ENCODE measurements at regions not wholly inside any gene's neighbourhood (a gene's known extent, or its start where the extent isn't known, plus 50 kb on each side); places are given as distances from the start of the nearest gene placed in this dataset.

DNA sequence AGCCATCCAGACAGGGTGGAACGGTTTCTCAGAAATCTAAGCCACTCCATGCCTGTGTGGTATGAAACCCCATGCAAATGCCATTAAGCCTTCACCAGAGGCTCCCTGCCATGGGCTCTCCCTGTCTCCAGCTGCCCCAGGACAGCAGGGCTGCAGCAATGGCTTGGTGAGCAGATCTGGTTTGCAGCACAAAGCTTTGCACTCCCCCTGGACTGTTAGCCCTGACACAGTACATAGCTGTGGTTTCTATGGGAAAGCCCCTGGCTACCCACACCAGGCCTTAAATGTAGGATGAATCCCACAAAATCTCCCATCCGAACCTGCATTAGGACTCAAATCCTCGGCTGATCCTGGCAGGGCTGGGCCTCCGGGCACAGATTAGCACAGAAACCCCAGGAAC, 291.6 kb downstream of the TNS1 start:
- Histone ChIP-seq H3K27me3 (ENCODE audit: insufficient read depth) (no peaks in the 10 kb centered on the region), H2AFZ (no peak overlapping the region), H3F3A (replicated peaks; ENCODE audit: low read depth) (no peaks in the 10 kb centered on the region), H4K20me1 (replicated peaks; ENCODE audit: insufficient read depth) (no peaks in the 10 kb centered on the region), H3K79me2 (replicated peaks; ENCODE audit: insufficient read depth) (no peaks in the 10 kb centered on the region), H3K36me3 (ENCODE audit: insufficient read depth) (no peaks in the 10 kb centered on the region), H3K27ac (ENCODE audit: low read depth) (no peak overlapping the region), H3K4me1 (ENCODE audit: insufficient read depth) (no peaks in the 10 kb centered on the region), H3K4me2 (no peak overlapping the region), H3K4me3 (no peak overlapping the region), H3K9me2 (ENCODE audit: insufficient read depth) (peaks cover 11% of the 10 kb centered on the region)
- no peak overlapping the region for H3K27ac Mint-ChIP-seq
- peaks cover 4% of the 10 kb centered on the region; the same call in 1 of the 3 replicates for H3K4me1 Mint-ChIP-seq
- no peaks in the 10 kb centered on the region for H3K27me3 Mint-ChIP-seq (ENCODE audit: insufficient read depth, low read depth, poor library complexity)
- H3K36me3 Mint-ChIP-seq (ENCODE audit: low read depth): no peaks in the 10 kb centered on the region
- no peaks in the 10 kb centered on the region for H3K9me3 Mint-ChIP-seq
- no peak for DNase-seq (ENCODE audit: low spot score)
- no peak overlapping the region for H3K4me3 Mint-ChIP-seq
- TF ChIP-seq POLR2AphosphoS5 (IDR thresholded peaks at IDR 0.05; ENCODE audit: low read depth): no peak
- TF ChIP-seq, protein P1, sequence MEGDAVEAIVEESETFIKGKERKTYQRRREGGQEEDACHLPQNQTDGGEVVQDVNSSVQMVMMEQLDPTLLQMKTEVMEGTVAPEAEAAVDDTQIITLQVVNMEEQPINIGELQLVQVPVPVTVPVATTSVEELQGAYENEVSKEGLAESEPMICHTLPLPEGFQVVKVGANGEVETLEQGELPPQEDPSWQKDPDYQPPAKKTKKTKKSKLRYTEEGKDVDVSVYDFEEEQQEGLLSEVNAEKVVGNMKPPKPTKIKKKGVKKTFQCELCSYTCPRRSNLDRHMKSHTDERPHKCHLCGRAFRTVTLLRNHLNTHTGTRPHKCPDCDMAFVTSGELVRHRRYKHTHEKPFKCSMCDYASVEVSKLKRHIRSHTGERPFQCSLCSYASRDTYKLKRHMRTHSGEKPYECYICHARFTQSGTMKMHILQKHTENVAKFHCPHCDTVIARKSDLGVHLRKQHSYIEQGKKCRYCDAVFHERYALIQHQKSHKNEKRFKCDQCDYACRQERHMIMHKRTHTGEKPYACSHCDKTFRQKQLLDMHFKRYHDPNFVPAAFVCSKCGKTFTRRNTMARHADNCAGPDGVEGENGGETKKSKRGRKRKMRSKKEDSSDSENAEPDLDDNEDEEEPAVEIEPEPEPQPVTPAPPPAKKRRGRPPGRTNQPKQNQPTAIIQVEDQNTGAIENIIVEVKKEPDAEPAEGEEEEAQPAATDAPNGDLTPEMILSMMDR (conservative IDR thresholded peaks at IDR 0.05; ENCODE audit: low read depth in 2 of 2): no peak
- TF ChIP-seq JUNB (IDR thresholded peaks at IDR 0.05; ENCODE audit: unreplicated experiment): no peak
- no peak for TF ChIP-seq ZNF331 (CRISPR knock-in tag; IDR thresholded peaks at IDR 0.05; ENCODE audit: low read depth)
- no peak for ATAC-seq

DNA sequence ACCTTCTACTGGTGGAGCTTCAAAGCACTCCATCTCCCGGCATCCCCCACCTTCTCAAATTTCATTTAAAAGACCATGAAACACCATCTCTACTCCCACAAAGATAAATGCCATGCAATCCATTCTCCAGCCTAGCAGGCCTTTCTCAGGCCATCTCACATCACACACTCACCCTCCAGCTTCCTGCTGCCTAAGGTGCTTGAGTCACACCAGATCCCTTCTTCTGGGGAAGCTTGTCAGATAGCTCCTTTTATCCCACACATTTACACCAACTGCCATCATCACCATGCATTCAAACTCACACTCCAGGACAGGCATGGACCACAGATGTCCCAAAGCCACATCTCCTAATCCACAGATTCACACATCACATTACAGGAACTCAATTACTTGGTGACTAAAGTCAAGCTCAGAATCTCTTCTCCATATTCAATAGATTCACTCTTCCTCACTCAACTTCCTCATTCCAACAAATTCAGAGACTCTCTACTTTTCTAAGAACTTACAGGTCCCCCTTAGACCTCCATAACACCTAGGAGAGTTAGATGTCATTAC, 292.5 kb downstream of the TNS1 start:
- no peak for ATAC-seq
- Histone ChIP-seq H3K27me3 (ENCODE audit: insufficient read depth) (no peaks in the 10 kb centered on the region), H2AFZ (no peak overlapping the region), H3F3A (replicated peaks; ENCODE audit: low read depth) (no peaks in the 10 kb centered on the region), H3K4me1 (ENCODE audit: insufficient read depth) (no peaks in the 10 kb centered on the region), H3K27ac (ENCODE audit: low read depth) (no peak overlapping the region), H3K9me2 (ENCODE audit: insufficient read depth) (peaks cover 11% of the 10 kb centered on the region), H4K20me1 (replicated peaks; ENCODE audit: insufficient read depth) (no peaks in the 10 kb centered on the region), H3K79me2 (replicated peaks; ENCODE audit: insufficient read depth) (no peaks in the 10 kb centered on the region), H3K36me3 (ENCODE audit: insufficient read depth) (no peaks in the 10 kb centered on the region), H3K4me3 (no peak overlapping the region), H3K4me2 (no peak overlapping the region)
- no peak overlapping the region for H3K4me3 Mint-ChIP-seq
- peaks cover 4% of the 10 kb centered on the region; the same call in 1 of the 3 replicates for H3K4me1 Mint-ChIP-seq
- TF ChIP-seq EZH2 (IDR thresholded peaks at IDR 0.05; ENCODE audit: low read depth, unreplicated experiment) (no peak), EZH2phosphoT487 (IDR thresholded peaks at IDR 0.05; ENCODE audit: unreplicated experiment) (no peak), JUNB (IDR thresholded peaks at IDR 0.05; ENCODE audit: unreplicated experiment) (no peak), CREB1 (CRISPR knock-in tag; IDR thresholded peaks at IDR 0.05; ENCODE audit: low read depth) (no peak), ZNF331 (CRISPR knock-in tag; IDR thresholded peaks at IDR 0.05; ENCODE audit: low read depth) (no peak)
- TF ChIP-seq, protein P2, sequence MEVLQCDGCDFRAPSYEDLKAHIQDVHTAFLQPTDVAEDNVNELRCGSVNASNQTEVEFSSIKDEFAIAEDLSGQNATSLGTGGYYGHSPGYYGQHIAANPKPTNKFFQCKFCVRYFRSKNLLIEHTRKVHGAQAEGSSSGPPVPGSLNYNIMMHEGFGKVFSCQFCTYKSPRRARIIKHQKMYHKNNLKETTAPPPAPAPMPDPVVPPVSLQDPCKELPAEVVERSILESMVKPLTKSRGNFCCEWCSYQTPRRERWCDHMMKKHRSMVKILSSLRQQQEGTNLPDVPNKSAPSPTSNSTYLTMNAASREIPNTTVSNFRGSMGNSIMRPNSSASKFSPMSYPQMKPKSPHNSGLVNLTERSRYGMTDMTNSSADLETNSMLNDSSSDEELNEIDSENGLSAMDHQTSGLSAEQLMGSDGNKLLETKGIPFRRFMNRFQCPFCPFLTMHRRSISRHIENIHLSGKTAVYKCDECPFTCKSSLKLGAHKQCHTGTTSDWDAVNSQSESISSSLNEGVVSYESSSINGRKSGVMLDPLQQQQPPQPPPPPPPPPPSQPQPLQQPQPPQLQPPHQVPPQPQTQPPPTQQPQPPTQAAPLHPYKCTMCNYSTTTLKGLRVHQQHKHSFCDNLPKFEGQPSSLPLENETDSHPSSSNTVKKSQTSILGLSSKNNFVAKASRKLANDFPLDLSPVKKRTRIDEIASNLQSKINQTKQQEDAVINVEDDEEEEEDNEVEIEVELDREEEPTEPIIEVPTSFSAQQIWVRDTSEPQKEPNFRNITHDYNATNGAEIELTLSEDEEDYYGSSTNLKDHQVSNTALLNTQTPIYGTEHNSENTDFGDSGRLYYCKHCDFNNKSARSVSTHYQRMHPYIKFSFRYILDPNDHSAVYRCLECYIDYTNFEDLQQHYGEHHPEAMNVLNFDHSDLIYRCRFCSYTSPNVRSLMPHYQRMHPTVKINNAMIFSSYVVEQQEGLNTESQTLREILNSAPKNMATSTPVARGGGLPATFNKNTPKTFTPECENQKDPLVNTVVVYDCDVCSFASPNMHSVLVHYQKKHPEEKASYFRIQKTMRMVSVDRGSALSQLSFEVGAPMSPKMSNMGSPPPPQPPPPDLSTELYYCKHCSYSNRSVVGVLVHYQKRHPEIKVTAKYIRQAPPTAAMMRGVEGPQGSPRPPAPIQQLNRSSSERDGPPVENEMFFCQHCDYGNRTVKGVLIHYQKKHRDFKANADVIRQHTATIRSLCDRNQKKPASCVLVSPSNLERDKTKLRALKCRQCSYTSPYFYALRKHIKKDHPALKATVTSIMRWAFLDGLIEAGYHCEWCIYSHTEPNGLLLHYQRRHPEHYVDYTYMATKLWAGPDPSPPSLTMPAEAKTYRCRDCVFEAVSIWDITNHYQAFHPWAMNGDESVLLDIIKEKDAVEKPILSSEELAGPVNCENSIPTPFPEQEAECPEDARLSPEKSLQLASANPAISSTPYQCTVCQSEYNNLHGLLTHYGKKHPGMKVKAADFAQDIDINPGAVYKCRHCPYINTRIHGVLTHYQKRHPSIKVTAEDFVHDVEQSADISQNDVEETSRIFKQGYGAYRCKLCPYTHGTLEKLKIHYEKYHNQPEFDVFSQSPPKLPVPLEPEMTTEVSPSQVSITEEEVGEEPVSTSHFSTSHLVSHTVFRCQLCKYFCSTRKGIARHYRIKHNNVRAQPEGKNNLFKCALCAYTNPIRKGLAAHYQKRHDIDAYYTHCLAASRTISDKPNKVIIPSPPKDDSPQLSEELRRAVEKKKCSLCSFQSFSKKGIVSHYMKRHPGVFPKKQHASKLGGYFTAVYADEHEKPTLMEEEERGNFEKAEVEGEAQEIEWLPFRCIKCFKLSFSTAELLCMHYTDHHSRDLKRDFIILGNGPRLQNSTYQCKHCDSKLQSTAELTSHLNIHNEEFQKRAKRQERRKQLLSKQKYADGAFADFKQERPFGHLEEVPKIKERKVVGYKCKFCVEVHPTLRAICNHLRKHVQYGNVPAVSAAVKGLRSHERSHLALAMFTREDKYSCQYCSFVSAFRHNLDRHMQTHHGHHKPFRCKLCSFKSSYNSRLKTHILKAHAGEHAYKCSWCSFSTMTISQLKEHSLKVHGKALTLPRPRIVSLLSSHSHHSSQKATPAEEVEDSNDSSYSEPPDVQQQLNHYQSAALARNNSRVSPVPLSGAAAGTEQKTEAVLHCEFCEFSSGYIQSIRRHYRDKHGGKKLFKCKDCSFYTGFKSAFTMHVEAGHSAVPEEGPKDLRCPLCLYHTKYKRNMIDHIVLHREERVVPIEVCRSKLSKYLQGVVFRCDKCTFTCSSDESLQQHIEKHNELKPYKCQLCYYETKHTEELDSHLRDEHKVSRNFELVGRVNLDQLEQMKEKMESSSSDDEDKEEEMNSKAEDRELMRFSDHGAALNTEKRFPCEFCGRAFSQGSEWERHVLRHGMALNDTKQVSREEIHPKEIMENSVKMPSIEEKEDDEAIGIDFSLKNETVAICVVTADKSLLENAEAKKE (CRISPR knock-in tag; IDR thresholded peaks at IDR 0.05): no peak
- TF ChIP-seq, protein P3, sequence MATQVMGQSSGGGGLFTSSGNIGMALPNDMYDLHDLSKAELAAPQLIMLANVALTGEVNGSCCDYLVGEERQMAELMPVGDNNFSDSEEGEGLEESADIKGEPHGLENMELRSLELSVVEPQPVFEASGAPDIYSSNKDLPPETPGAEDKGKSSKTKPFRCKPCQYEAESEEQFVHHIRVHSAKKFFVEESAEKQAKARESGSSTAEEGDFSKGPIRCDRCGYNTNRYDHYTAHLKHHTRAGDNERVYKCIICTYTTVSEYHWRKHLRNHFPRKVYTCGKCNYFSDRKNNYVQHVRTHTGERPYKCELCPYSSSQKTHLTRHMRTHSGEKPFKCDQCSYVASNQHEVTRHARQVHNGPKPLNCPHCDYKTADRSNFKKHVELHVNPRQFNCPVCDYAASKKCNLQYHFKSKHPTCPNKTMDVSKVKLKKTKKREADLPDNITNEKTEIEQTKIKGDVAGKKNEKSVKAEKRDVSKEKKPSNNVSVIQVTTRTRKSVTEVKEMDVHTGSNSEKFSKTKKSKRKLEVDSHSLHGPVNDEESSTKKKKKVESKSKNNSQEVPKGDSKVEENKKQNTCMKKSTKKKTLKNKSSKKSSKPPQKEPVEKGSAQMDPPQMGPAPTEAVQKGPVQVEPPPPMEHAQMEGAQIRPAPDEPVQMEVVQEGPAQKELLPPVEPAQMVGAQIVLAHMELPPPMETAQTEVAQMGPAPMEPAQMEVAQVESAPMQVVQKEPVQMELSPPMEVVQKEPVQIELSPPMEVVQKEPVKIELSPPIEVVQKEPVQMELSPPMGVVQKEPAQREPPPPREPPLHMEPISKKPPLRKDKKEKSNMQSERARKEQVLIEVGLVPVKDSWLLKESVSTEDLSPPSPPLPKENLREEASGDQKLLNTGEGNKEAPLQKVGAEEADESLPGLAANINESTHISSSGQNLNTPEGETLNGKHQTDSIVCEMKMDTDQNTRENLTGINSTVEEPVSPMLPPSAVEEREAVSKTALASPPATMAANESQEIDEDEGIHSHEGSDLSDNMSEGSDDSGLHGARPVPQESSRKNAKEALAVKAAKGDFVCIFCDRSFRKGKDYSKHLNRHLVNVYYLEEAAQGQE (IDR thresholded peaks at IDR 0.05; ENCODE audit: unreplicated experiment): no peak
- no peaks in the 10 kb centered on the region for H3K27me3 Mint-ChIP-seq (ENCODE audit: insufficient read depth, low read depth, poor library complexity)
- H3K27ac Mint-ChIP-seq: no peak overlapping the region
- DNase-seq (ENCODE audit: low spot score): no peak
- no peaks in the 10 kb centered on the region for H3K36me3 Mint-ChIP-seq (ENCODE audit: low read depth)
- no peaks in the 10 kb centered on the region for H3K9me3 Mint-ChIP-seq
